ENCODE measurements at regions not wholly inside any gene's neighbourhood (a gene's known extent, or its start where the extent isn't known, plus 50 kb on each side); places are given as distances from the start of the nearest gene placed in this dataset.

DNA sequence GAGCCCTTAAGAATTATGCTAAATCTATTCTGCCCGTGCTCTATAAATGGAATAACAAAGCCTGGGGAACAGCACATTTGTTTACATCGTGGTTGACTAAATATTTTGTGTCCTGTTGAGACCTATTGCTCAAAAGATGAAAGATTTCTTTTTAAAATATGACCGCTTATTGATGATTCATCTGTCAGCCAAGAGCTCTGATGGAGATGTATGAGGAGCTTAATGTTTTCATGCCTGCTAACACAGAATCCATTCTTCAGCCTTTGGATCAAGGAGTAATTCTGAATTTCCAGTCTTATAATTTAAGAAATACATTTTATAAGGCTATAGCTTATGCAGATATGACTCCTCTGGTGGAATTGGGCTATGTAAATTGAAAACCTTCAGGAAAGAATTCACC, 271.3 kb upstream of the FAT4 start:
- WGBS, 4 donors, result 68 to 88% (median 76%) methylated on average over 3 of the region's 3 CpGs
- H3K27ac ChIP-seq, result no peak overlapping the region
- intact Hi-C loops (cut with DNase I), result no loop called here

DNA sequence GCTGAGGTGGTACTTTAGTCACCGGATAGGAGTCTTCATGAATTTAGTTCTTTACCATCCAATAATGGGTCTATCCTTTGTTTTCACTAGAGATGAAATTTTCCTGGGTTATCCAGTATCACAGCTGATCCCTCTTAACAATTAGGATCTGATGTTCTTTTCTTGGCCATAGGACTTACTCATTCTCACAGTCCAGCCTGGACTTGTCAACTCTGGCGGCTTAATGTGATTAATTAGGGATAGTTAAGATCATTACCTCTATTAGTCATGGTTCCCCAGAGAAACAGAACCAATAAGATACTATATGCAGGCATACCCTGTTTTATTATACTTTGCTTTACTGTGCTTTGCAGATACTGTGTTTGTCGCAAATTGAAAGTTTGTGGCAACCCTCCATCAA, 272.7 kb upstream of the FAT4 start:
- WGBS, 4 donors, result 70 to 90% (median 83%) methylated on average over 3 of the region's 3 CpGs
- no peaks in the 10 kb centered on the region for H3K9me3 ChIP-seq (replicated peaks in 1 of 3)
- no peaks in the 10 kb centered on the region for H3K36me3 ChIP-seq (replicated peaks in 1 of 2)
- DNase-seq, result no peak
- H3K27me3 ChIP-seq, result no peaks in the 10 kb centered on the region
- TF ChIP-seq POLR2A (IDR thresholded peaks at IDR 0.05), result no peak
- TF ChIP-seq, protein P1, sequence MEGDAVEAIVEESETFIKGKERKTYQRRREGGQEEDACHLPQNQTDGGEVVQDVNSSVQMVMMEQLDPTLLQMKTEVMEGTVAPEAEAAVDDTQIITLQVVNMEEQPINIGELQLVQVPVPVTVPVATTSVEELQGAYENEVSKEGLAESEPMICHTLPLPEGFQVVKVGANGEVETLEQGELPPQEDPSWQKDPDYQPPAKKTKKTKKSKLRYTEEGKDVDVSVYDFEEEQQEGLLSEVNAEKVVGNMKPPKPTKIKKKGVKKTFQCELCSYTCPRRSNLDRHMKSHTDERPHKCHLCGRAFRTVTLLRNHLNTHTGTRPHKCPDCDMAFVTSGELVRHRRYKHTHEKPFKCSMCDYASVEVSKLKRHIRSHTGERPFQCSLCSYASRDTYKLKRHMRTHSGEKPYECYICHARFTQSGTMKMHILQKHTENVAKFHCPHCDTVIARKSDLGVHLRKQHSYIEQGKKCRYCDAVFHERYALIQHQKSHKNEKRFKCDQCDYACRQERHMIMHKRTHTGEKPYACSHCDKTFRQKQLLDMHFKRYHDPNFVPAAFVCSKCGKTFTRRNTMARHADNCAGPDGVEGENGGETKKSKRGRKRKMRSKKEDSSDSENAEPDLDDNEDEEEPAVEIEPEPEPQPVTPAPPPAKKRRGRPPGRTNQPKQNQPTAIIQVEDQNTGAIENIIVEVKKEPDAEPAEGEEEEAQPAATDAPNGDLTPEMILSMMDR (IDR thresholded peaks at IDR 0.05), result no peak
- intact Hi-C loops (cut with DNase I), result no loop called here
- no peak overlapping the region for H3K4me3 ChIP-seq
- H3K27ac ChIP-seq, result no peak overlapping the region
- peaks cover 0 to 8% of the 10 kb centered on the region in 2 donors for H3K4me1 ChIP-seq (replicated peaks in 1 of 2)

More for the DNA sequence above, 271.3 kb upstream of the FAT4 start:
- Histone ChIP-seq H3K36me3 (replicated peaks in 1 of 2) (no peaks in the 10 kb centered on the region), H3K27me3 (no peaks in the 10 kb centered on the region), H3K9me3 (replicated peaks in 1 of 3) (no peaks in the 10 kb centered on the region), H3K4me3 (no peak overlapping the region), H3K4me1 (replicated peaks in 1 of 2) (peaks cover 0 to 8% of the 10 kb centered on the region in 2 donors)
- no peak for DNase-seq
- no peak for TF ChIP-seq POLR2A (IDR thresholded peaks at IDR 0.05)
- TF ChIP-seq, protein P1 (IDR thresholded peaks at IDR 0.05), result no peak

DNA sequence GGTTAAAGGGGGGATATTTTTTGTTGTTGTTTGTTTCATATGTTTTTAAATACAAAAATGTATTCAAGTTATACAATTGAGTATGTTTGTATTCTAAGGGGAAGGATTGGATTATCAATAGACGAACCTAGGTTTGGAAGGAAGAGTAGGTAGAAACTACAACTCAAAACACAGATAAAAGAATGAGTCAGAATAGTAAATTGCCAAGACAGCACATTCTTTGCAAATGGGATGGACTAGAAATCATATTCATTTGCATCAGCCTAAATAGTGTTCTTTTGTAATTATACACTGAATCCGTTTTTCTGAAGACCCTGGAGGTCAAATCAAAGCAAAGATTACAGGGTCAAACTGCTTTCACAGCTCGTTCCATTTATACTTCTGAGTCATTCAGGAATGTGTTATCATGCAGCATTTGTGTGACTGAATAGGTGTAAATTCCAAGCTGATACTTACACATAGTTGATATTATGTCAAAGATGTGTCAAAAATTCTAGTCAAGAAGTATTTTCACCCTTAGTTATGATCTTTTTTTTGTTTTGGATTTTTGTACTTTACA, 273.3 kb upstream of the FAT4 start:
- intact Hi-C loops (cut with DNase I), result no loop called here
- TF ChIP-seq, protein P1 (IDR thresholded peaks at IDR 0.05), result no peak
- no peak for TF ChIP-seq POLR2A (IDR thresholded peaks at IDR 0.05)
- Histone ChIP-seq H3K36me3 (replicated peaks in 1 of 2) (no peaks in the 10 kb centered on the region), H3K27ac (no peak overlapping the region), H3K4me3 (no peak overlapping the region), H3K9me3 (replicated peaks in 1 of 3) (no peaks in the 10 kb centered on the region), H3K4me1 (replicated peaks in 1 of 2) (peaks cover 0 to 8% of the 10 kb centered on the region in 2 donors), H3K27me3 (no peaks in the 10 kb centered on the region)
- WGBS, 4 donors, result 34 to 35% (median 34%) methylated on average over 3 of the region's 3 CpGs
- no peak for DNase-seq

DNA sequence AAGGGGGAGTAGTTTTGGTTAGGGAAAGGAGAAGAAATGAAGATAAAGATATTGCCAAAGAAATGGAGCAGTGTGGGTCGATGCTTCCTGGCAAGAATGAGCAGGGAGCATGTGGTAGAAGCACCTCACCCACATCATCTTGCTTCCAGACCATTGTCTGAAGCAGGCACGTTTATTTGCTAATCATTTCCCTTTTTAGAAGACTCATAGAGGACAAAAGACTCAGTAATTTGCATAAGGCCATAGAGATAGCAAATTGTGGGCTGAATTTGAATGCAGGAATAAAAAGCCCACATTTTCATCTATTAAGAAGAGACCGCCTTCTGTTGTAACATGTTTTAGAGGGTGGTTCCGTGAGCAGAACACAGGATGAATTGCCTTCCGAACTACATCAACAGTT, 275.2 kb upstream of the FAT4 start:
- peaks cover 0 to 3% of the 10 kb centered on the region in 2 donors for H3K4me1 ChIP-seq (replicated peaks in 1 of 2)
- H3K4me3 ChIP-seq, result no peak overlapping the region
- DNase-seq, result no peak
- no peak for TF ChIP-seq POLR2A (IDR thresholded peaks at IDR 0.05)
- no peak overlapping the region for H3K27ac ChIP-seq
- intact Hi-C loops (cut with DNase I), result no loop called here
- H3K27me3 ChIP-seq, result no peaks in the 10 kb centered on the region
- no peaks in the 10 kb centered on the region for H3K36me3 ChIP-seq (replicated peaks in 1 of 2)
- WGBS, 4 donors, result 72 to 81% (median 75%) methylated on average over 5 of the region's 5 CpGs
- no peaks in the 10 kb centered on the region for H3K9me3 ChIP-seq (replicated peaks in 1 of 3)

DNA sequence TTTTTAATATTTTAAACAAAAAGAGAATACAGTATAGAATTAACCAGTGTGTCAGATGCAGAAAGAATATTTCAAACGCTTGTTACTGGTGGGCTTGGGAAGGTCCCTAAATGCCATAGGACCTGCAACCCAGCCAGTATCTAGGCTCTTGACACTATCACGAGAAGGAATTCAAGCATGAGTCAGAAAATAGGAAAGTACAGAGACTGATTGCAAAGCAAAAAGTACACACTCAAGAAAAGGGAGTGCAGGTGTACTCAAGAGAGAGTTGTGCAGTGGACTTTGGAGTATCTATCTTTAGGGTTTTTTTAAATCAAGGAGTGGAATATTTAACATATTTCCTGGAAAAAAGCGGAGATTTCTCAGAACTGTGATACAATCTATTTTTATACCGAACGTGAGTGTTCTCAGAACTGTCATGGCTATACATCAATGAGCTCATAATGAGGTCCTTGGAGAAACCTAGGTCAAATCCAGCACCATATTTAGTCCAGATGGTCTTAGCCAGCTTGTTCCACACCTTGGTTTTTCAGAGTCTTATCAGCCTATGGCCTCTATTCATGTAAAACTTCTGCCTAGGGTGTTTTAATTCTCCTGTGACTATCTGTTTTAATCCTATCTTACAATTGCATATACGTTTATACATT, 291.8 kb upstream of the FAT4 start:
- WGBS, 4 donors, result 70 to 75% (median 71%) methylated on average over 6 of the region's 6 CpGs
- Histone ChIP-seq H3K4me1 (replicated peaks in 1 of 2) (no peaks in the 10 kb centered on the region), H3K9me3 (replicated peaks in 1 of 3) (no peaks in the 10 kb centered on the region), H3K4me3 (no peak overlapping the region), H3K27ac (no peak overlapping the region), H3K27me3 (no peaks in the 10 kb centered on the region), H3K36me3 (replicated peaks in 1 of 2) (no peaks in the 10 kb centered on the region)
- intact Hi-C loops (cut with DNase I), result no loop called here
- TF ChIP-seq POLR2A (IDR thresholded peaks at IDR 0.05), result no peak
- TF ChIP-seq, protein P1 (IDR thresholded peaks at IDR 0.05), result no peak
- no peak for DNase-seq

Measured in adrenal gland (tissue), 9 donors.